HCT116 (cell line): ENCODE measurements at regions not wholly inside any gene's neighbourhood (a gene's known extent, or its start where the extent isn't known, plus 50 kb on each side); places are given as distances from the start of the nearest gene placed in this dataset.

Source experiments
- ATAC-seq: fragments of 200-7000 bp; cut with Tn5 transposase; 2 replicates; pipeline ENCODE4 v1.9.1; 2020; ENCODE audit warnings: mild to moderate bottlenecking, moderate library complexity
- BruUV-seq: library from RNA; stranded (reverse); fragments of 400-500 nt; replicated peaks from 2 replicates; lab custom pipeline; 2021; lab: Mats Ljungman, UMichigan
- CTCF ChIA-PET: fragments of 300-600 bp; sonication (Branson Sonifier 250); formaldehyde crosslinking; loops from one replicate; lab custom pipeline; 2021; ENCODE audit warnings: antibody characterized with exemption; lab: Charles Lee
- POLR2A ChIA-PET: fragments of 300-600, 350-600 bp; sonication (Branson Sonifier 250); formaldehyde crosslinking; loops from one replicate; lab custom pipeline; 2021; ENCODE audit warnings: antibody characterized with exemption; lab: Charles Lee
- RAD21 ChIA-PET, 2 experiments: fragments of 300-600 bp; sonication (Branson Sonifier 250); formaldehyde crosslinking; loops; one replicate each; lab custom pipeline; 2023; ENCODE audit warnings: low total read pairs in 2 of 2; ENCODE audit not compliant: uncharacterized antibody in 2 of 2, unreplicated experiment in 2 of 2, low non-redundant PET in 1 of 2; lab: Charles Lee
- DNase-seq: peaks from one replicate; pipeline ENCODE4 v3.0.0-alpha.2; 2010; ENCODE audit warnings: low read depth, low spot score
- H2AFZ ChIP-seq: fragments of 200-600 bp; shearing (Covaris generic), sonication (generic); 2 replicates; pipeline ENCODE4 v1.6.1; 2017; ENCODE audit warnings: low read depth, mixed run types, mixed read lengths, antibody characterized with exemption, low read length; ENCODE audit not compliant: poor library complexity, severe bottlenecking
- H3K27ac ChIP-seq: 2 replicates; pipeline ENCODE4 v1.5.1; 2012; ENCODE audit warnings: low read depth, low read length
- H3K27me3 ChIP-seq: fragments of 200-600 bp; sonication (generic); 2 replicates; pipeline ENCODE4 v1.6.1; 2016; ENCODE audit warnings: mixed run types, low read length, mixed read lengths; ENCODE audit not compliant: insufficient read depth
- H3K36me3 ChIP-seq, 2 experiments: fragments of 200-500 bp in 1 of 2; fragments of 200-600 bp in 1 of 2; sonication (Bioruptor generic) in 1 of 2; sonication (generic) in 1 of 2; 2 replicates each; pipeline versions ENCODE4 v1.5.1 to v1.6.1; 2014 to 2016; ENCODE audit warnings: low read length in 2 of 2, inconsistent platforms in 1 of 2, mixed read lengths in 1 of 2, mixed run types in 1 of 2; ENCODE audit not compliant: insufficient read depth in 2 of 2, control insufficient read depth in 1 of 2
- H3K4me1 ChIP-seq, 2 experiments: fragments of 200-600 bp in 1 of 2; sonication (generic) in 1 of 2; 2 replicates each; pipeline versions ENCODE4 v1.5.1 to v1.6.1; 2012 to 2017; ENCODE audit warnings: low read length in 2 of 2, inconsistent platforms in 1 of 2, mild to moderate bottlenecking in 1 of 2, mixed read lengths in 1 of 2, mixed run types in 1 of 2, moderate library complexity in 1 of 2; ENCODE audit not compliant: insufficient read depth in 2 of 2, control insufficient read depth in 1 of 2
- H3K4me2 ChIP-seq: fragments of 200-600 bp; sonication (generic); 2 replicates; pipeline ENCODE4 v1.6.1; 2017; ENCODE audit warnings: mixed run types, low read length, mixed read lengths
- H3K4me3 ChIP-seq, 2 experiments: fragments of 200-600 bp in 1 of 2; sonication (generic) in 1 of 2; replicated peaks in 1 of 2; 2 replicates each; pipeline ENCODE4 v1.5.1; 2011 to 2016; ENCODE audit warnings: low read length in 2 of 2, control low read depth in 1 of 2, low read depth in 1 of 2, mild to moderate bottlenecking in 1 of 2, mixed read lengths in 1 of 2, mixed run types in 1 of 2
- H3K79me2 ChIP-seq: fragments of 200-600 bp; sonication (generic); 2 replicates; pipeline ENCODE4 v1.6.1; 2017; ENCODE audit warnings: mild to moderate bottlenecking, mixed run types, low read length, moderate library complexity, mixed read lengths; ENCODE audit not compliant: insufficient read depth
- H3K9ac ChIP-seq: fragments of 200-600 bp; sonication (generic); 2 replicates; pipeline ENCODE4 v1.6.1; 2016; ENCODE audit warnings: low read length, mixed read lengths
- H3K9me2 ChIP-seq: fragments of 200-600 bp; sonication (generic), shearing (Covaris generic); 2 replicates; pipeline ENCODE4 v1.6.1; 2017; ENCODE audit warnings: mixed run types, mild to moderate bottlenecking, moderate library complexity; ENCODE audit not compliant: insufficient read depth
- H3K9me3 ChIP-seq, 2 experiments: fragments of 200-500 bp in 1 of 2; fragments of 200-600 bp in 1 of 2; sonication (Bioruptor generic) in 1 of 2; sonication (generic) in 1 of 2; 2 replicates each; pipeline ENCODE4 v1.6.1; 2014 to 2017; ENCODE audit warnings: low read length in 2 of 2, mixed read lengths in 2 of 2, inconsistent platforms in 1 of 2, low read depth in 1 of 2, mild to moderate bottlenecking in 1 of 2, mixed run types in 1 of 2, moderate library complexity in 1 of 2; ENCODE audit not compliant: control insufficient read depth in 1 of 2, insufficient read depth in 1 of 2
- H4K20me1 ChIP-seq: fragments of 200-600 bp; sonication (generic), shearing (Covaris generic); 2 replicates; pipeline ENCODE4 v1.6.1; 2017; ENCODE audit warnings: mixed run types, mild to moderate bottlenecking, moderate library complexity; ENCODE audit not compliant: insufficient read depth
- ATF3 ChIP-seq: IDR thresholded peaks from 2 replicates; pipeline ENCODE4 v1.6.1; 2012
- CBX3 ChIP-seq: IDR thresholded peaks from 2 replicates; pipeline ENCODE4 v1.6.1; 2012; ENCODE audit warnings: low read depth
- CEBPB ChIP-seq: IDR thresholded peaks from 2 replicates; pipeline ENCODE4 v1.6.1; 2012; ENCODE audit warnings: low read depth
- EZH2 ChIP-seq: fragments of 200-600 bp; sonication (generic); IDR thresholded peaks from 2 replicates; pipeline ENCODE4 v1.6.1; 2017; ENCODE audit warnings: antibody characterized with exemption, mixed run types
- EZH2phosphoT487 ChIP-seq: fragments of 200-600 bp; IDR thresholded peaks from 2 replicates; pipeline ENCODE4 v1.6.1; 2018; ENCODE audit warnings: antibody characterized with exemption, borderline replicate concordance
- JUND ChIP-seq: IDR thresholded peaks from 2 replicates; pipeline ENCODE4 v1.6.1; 2012
- MAX ChIP-seq: IDR thresholded peaks from 2 replicates; pipeline ENCODE4 v1.6.1; 2012
- POLR2A ChIP-seq: IDR thresholded peaks from 2 replicates; pipeline ENCODE4 v1.7.0; 2011; ENCODE audit warnings: borderline replicate concordance; ENCODE audit not compliant: insufficient read depth, insufficient read length; ENCODE audit errors: extremely low read depth
- POLR2AphosphoS5 ChIP-seq: IDR thresholded peaks from 2 replicates; pipeline ENCODE4 v1.6.1; 2011; ENCODE audit warnings: mild to moderate bottlenecking, low read depth, low read length, moderate library complexity
- RAD21 ChIP-seq: IDR thresholded peaks from 2 replicates; pipeline ENCODE4 v1.6.1; 2012; ENCODE audit warnings: low read depth, mild to moderate bottlenecking
- REST ChIP-seq: IDR thresholded peaks from 2 replicates; pipeline ENCODE4 v1.6.1; 2012; ENCODE audit warnings: low read depth
- SP1 ChIP-seq: IDR thresholded peaks from 2 replicates; pipeline ENCODE4 v1.6.1; 2012; ENCODE audit warnings: low read depth
- SRF ChIP-seq: IDR thresholded peaks from 2 replicates; pipeline ENCODE4 v1.6.1; 2012; ENCODE audit warnings: low read depth
- YY1 ChIP-seq: IDR thresholded peaks from 2 replicates; pipeline ENCODE4 v1.6.1; 2011; ENCODE audit warnings: low read length, low read depth, moderate library complexity, mild to moderate bottlenecking; ENCODE audit not compliant: insufficient replicate concordance; ENCODE audit errors: extremely low read depth
- ZNF274 ChIP-seq: fragments of 200-500 bp; sonication (Bioruptor generic); IDR thresholded peaks from 2 replicates; pipeline ENCODE4 v1.6.1; 2014; ENCODE audit warnings: mild to moderate bottlenecking, low read depth, low read length, inconsistent platforms
- intact Hi-C: fragments of 100-400 bp; cut with micrococcal nuclease; formaldehyde crosslinking; loops from 2 replicates; pipeline ENCODE4 v1.10.0; 2022
- TF ChIP-seq, protein P1 (sequence below): IDR thresholded peaks from 2 replicates; pipeline ENCODE4 v1.6.1; 2011; ENCODE audit warnings: mild to moderate bottlenecking, low read length, moderate library complexity; ENCODE audit not compliant: insufficient replicate concordance; ENCODE audit errors: extremely low read depth
- TF ChIP-seq, protein P2 (sequence below), 3 experiments: fragments of 200-600 bp in 1 of 3; sonication (generic) in 1 of 3; IDR thresholded peaks in 2 of 3; conservative IDR thresholded peaks in 1 of 3; 2 replicates each; pipeline ENCODE4 v1.5.1; 2012 to 2017; ENCODE audit warnings: low read depth in 2 of 3, low read length in 2 of 3, antibody characterized with exemption in 1 of 3, borderline replicate concordance in 1 of 3, control low read depth in 1 of 3, mild to moderate bottlenecking in 1 of 3, mixed read lengths in 1 of 3, mixed run types in 1 of 3, moderate library complexity in 1 of 3; ENCODE audit not compliant: insufficient read depth in 1 of 3

GRCh38 chr18:30160124-30160523 lies 882.4 kb downstream of the DSC3 start:
- Histone ChIP-seq H3K27me3 (no peaks in the 10 kb centered on the region), H3K79me2 (no peaks in the 10 kb centered on the region), H3K9me2 (no peaks in the 10 kb centered on the region), H4K20me1 (no peaks in the 10 kb centered on the region), H3K9me3 (no peaks in the 10 kb centered on the region; a peak in 1 of 4 replicates), H3K27ac (no peak overlapping the region), H3K4me1 (no peaks in the 10 kb centered on the region), H2AFZ (no peak overlapping the region), H3K4me2 (no peak overlapping the region), H3K9ac (no peak overlapping the region), H3K36me3 (no peaks in the 10 kb centered on the region), H3K4me3 (no peak overlapping the region)
- intact Hi-C loops, result no loop called here
- BruUV-seq, result no TSS peak
- TF ChIP-seq MAX (no peak), POLR2A (no peak), CBX3 (no peak), SP1 (no peak), JUND (no peak), ATF3 (no peak), SRF (no peak), ZNF274 (no peak), EZH2phosphoT487 (no peak), REST (no peak), POLR2AphosphoS5 (no peak), EZH2 (no peak), RAD21 (no peak), YY1 (no peak), CEBPB (no peak)
- TF ChIP-seq, protein P1, sequence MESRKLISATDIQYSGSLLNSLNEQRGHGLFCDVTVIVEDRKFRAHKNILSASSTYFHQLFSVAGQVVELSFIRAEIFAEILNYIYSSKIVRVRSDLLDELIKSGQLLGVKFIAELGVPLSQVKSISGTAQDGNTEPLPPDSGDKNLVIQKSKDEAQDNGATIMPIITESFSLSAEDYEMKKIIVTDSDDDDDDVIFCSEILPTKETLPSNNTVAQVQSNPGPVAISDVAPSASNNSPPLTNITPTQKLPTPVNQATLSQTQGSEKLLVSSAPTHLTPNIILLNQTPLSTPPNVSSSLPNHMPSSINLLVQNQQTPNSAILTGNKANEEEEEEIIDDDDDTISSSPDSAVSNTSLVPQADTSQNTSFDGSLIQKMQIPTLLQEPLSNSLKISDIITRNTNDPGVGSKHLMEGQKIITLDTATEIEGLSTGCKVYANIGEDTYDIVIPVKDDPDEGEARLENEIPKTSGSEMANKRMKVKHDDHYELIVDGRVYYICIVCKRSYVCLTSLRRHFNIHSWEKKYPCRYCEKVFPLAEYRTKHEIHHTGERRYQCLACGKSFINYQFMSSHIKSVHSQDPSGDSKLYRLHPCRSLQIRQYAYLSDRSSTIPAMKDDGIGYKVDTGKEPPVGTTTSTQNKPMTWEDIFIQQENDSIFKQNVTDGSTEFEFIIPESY, result no peak
- TF ChIP-seq, protein P2, sequence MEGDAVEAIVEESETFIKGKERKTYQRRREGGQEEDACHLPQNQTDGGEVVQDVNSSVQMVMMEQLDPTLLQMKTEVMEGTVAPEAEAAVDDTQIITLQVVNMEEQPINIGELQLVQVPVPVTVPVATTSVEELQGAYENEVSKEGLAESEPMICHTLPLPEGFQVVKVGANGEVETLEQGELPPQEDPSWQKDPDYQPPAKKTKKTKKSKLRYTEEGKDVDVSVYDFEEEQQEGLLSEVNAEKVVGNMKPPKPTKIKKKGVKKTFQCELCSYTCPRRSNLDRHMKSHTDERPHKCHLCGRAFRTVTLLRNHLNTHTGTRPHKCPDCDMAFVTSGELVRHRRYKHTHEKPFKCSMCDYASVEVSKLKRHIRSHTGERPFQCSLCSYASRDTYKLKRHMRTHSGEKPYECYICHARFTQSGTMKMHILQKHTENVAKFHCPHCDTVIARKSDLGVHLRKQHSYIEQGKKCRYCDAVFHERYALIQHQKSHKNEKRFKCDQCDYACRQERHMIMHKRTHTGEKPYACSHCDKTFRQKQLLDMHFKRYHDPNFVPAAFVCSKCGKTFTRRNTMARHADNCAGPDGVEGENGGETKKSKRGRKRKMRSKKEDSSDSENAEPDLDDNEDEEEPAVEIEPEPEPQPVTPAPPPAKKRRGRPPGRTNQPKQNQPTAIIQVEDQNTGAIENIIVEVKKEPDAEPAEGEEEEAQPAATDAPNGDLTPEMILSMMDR (IDR thresholded peaks at IDR 0.05 in 2 of 3, conservative IDR thresholded peaks at IDR 0.05 in 1 of 3; ENCODE audit: borderline replicate concordance in 1 of 3, insufficient read depth in 1 of 3, low read depth in 2 of 3, low read length in 2 of 3), result no peak
- DNase-seq, result no peak
- no peak for ATAC-seq
- CTCF ChIA-PET, result no interaction called here
- RAD21 ChIA-PET, result no interaction called here
- POLR2A ChIA-PET, result no interaction called here
